ENCODE measurements at regions not wholly inside any gene's neighbourhood (a gene's known extent, or its start where the extent isn't known, plus 50 kb on each side); places are given as distances from the start of the nearest gene placed in this dataset.

- no peak overlapping the region for H3K4me3 ChIP-seq (ENCODE audit: low read depth, low read length)
These were observed 1091.2 kb upstream of the PIK3C3 start for GRCh38 chr18:40863801-40864200.

DNA sequence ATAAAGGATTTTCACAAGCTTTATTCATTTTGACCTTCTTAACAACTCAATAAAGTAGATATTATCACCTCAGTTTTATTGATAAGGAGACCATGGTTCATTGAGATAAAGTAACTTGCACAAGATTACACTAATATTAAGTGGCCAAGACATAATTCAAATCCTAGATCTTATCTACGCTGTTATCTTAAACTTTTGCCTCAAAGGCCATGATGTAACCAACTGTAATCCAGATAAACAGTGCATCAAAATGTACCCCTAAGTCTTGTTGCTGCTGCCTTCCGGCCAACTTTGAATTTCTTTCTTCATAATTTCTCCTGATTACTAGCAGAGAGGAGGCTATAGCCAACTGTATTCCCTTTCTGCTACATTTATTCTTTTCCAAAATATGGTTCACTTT is 1094.8 kb upstream of the PIK3C3 start:
- no peak overlapping the region for H3K4me3 ChIP-seq (ENCODE audit: low read depth, low read length)

GRCh38 chr18:40855661-40856060 is 1099.4 kb upstream of the PIK3C3 start:
- H3K4me3 ChIP-seq (ENCODE audit: low read depth, low read length) = no peak overlapping the region

DNA sequence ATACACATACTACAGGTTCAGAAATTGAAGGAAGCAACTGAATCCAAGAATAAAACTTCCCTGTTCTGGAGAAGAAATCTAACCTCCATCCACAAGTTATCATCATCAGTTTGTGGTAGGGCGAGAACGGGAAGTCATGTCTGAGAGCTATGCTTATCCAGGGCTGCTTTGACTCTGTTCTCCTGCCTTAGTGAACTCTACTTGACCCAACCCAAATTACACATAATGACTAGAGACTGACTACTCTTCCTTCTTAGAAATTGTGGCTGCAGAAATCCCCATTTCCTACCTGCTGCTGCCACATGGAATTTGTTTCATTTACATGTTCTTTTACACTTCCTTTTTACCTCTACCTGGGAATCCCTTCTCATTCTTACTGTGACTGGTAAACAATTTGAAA is 1102.6 kb upstream of the PIK3C3 start:
- no peak overlapping the region for H3K4me3 ChIP-seq (ENCODE audit: low read depth, low read length)

- no peak overlapping the region for H3K4me3 ChIP-seq (ENCODE audit: low read depth, low read length)
These were observed 1104.0 kb upstream of the PIK3C3 start for GRCh38 chr18:40851014-40851429.

DNA sequence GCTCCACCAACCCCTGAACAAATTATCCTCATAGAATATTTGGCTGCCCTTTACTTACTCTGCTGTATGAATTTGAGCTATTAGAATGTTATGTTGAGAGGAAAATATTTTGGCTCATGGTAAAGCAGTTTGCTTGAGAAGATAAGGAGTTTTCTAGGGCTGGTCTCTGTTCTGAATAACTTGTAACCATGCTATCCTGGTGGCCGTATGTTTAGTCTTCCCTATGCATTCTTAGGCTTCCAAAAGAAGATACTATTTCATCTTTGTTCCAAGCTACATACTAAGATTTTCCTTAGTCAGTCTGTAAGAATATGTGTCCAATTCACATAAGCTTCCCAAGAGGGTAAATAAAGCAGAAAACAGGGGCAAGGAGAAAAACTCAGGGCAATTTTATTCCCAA is 1105.1 kb upstream of the PIK3C3 start:
- H3K4me3 ChIP-seq (ENCODE audit: low read depth, low read length) = no peak overlapping the region

DNA sequence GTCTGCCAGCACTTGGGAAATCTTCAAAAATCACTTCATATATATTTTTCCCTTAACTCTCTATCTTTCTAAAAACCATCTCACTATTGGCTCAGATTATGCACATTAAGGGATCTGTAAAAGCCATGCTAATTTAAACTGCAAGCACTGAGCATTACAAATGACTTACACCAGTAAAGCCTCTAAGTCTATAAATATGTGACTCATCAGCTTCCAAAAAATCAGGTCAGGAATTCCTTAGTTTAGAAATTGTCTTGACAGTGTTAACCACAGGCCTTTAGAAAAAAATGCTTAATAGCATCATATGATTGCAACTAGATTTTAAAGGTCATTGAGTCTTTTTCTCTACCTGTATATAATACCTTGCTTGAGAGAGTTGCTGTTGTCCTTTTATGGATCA is 1113.6 kb upstream of the PIK3C3 start:
- H3K4me3 ChIP-seq (ENCODE audit: low read depth, low read length) = no peak overlapping the region

GRCh38 chr18:40841063-40841462 is 1114.0 kb upstream of the PIK3C3 start:
- H3K4me3 ChIP-seq (ENCODE audit: low read depth, low read length) = no peak overlapping the region

DNA sequence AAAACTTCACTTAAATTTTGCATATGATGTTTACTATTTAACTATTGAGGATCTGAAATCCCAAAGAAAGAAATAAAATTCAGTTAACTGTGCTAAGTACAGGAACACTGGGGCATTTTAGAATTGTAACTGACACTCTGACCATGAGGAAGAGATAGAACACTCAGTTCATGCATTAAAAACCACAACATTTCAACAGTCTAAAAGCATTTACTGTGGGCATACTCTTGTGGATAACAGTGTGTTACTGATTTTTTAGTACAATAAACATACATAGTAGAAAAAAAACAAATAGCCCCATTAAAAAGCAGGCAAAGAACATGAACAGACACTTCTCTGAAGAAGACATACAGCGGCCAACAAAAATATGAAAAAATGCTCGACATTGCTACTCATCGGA is 1122.7 kb upstream of the PIK3C3 start:
- H3K4me3 ChIP-seq (ENCODE audit: low read depth, low read length) = no peak overlapping the region

DNA sequence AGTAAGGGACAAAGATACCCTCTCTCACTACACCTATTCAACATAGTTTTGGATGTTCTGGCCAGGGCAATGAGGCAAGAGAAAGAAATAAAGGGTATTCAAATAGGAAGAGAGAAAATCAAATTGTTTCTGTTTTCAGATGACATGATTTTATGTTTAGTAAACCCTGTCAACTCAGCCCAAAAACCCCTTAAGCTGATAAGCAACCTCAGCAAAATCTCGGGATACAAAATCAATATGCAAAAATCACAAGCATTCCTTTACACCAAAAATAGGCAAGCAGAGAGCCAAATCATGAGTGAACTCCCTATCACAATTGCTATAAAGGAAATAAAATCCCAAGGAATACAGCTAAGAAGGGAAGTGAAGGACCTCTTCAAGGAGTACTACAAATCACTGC is 1130.7 kb upstream of the PIK3C3 start:
- H3K4me3 ChIP-seq (ENCODE audit: low read depth, low read length) = no peak overlapping the region

- no peak overlapping the region for H3K4me3 ChIP-seq (ENCODE audit: low read depth, low read length)
These were observed 1133.3 kb upstream of the PIK3C3 start for GRCh38 chr18:40821596-40822243.

DNA sequence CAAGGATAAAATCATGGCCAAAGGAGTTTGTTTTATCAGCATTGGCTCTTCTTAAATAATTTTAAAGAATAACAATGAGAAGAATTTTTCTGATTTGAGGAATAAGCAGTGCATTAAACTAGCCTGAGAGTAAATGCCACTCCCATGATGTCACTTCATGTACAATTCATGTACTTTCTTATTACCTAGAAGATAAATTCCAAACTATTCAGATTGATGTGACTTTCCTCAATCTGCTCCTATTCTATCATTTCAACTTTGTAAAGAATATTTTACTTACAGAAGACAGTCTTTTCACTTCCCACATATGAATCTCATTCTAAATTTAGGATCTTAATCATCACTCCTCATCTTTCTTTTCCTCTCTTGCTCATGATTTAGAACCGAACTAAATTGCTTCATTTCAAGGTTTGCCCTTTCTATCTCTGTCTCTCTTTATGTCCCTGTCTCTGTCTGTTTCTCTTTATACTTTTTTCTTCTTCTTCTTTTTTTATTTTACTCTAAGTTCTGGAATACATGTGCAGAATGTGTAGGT is 1142.0 kb upstream of the PIK3C3 start:
- no peak overlapping the region for H3K4me3 ChIP-seq (ENCODE audit: low read depth, low read length)

GRCh38 chr18:40810372-40810771 is 1144.7 kb upstream of the PIK3C3 start:
- no peak overlapping the region for H3K4me3 ChIP-seq (ENCODE audit: low read depth, low read length)

GRCh38 chr18:40789286-40789685 is 1165.7 kb upstream of the PIK3C3 start:
- H3K4me3 ChIP-seq (ENCODE audit: low read depth, low read length) = no peak overlapping the region

GRCh38 chr18:40782453-40783130 is 1172.4 kb upstream of the PIK3C3 start:
- no peak overlapping the region for H3K4me3 ChIP-seq (ENCODE audit: low read depth, low read length)

DNA sequence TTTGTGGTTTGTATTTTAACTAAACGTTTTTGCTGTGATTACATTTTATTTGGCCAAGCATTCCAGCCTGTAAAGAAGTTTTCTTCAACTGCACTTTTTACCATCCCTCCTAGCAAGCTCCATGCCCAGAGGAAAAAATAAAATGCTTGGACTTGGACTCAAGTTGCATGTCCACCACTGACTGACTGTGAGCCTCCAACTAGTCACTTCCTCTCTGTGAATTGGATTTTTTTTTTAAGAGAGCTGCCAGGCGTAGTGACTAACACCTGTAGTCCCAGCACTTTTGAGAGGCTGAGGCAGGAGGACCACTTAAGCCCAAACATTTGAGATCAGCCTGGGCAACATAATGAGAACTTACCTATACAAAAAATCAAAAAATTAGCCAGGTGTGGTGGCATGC is 1185.2 kb upstream of the PIK3C3 start:
- no peak overlapping the region for H3K4me3 ChIP-seq (ENCODE audit: low read depth, low read length)

GRCh38 chr18:40760251-40760650 is 1194.8 kb upstream of the PIK3C3 start:
- H3K4me3 ChIP-seq (ENCODE audit: low read depth, low read length) = no peak overlapping the region

DNA sequence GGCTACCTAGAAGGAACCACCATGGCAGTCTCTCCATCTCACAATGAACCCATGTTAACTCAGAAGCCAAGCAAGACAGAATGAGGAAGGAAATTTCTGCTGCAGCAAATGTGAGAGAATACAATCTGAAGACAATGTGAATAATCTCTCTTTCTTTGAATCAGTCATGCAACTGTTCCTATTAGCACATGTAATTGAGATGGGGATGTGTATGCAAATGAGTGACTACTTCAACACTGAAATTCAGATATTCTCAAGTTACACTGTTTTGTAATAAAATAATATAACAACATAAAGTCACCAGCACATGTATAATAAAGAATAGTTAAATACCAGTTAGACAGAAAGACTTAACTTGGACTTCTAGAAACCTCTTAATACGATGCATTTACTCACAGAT is 1200.6 kb upstream of the PIK3C3 start:
- no peak overlapping the region for H3K4me3 ChIP-seq (ENCODE audit: low read depth, low read length)

DNA sequence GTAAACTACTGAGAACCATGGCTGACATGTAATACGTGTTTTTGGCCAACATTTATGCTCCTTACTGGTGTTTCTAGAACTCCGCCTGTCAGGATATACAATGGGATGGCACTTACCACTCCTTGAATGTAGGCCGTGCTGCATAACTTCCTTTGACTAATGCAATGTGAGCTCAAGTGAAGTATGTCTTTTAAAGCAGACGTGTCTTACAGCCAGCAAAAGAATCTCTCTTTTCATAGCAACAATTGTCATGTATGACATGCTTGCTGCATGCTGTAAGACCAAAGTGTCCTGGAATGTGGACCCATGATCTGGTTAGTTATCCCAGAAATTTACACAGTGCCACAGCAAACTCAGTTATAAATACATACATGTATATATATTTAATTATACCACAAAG is 1202.7 kb upstream of the PIK3C3 start:
- H3K4me3 ChIP-seq (ENCODE audit: low read depth, low read length) = no peak overlapping the region

DNA sequence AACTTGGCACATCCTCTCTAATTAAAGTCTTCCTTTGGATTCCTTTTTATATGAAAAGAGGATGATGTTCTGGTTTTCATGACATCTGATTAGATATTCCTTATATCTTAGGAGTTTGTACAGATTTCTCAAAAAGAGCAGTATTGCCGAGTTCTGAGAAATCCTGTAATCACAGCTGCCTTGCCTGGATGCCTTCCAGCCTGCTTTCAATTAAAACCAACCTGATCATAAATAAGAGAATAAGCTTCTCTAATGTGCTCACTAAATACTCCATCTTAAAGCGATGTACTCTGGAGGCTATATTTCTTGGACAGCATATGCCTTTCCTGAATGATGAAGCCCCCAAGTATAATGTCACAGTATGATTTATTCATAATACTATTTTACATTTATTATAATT is 1203.8 kb upstream of the PIK3C3 start:
- H3K4me3 ChIP-seq (ENCODE audit: low read depth, low read length) = no peak overlapping the region

DNA sequence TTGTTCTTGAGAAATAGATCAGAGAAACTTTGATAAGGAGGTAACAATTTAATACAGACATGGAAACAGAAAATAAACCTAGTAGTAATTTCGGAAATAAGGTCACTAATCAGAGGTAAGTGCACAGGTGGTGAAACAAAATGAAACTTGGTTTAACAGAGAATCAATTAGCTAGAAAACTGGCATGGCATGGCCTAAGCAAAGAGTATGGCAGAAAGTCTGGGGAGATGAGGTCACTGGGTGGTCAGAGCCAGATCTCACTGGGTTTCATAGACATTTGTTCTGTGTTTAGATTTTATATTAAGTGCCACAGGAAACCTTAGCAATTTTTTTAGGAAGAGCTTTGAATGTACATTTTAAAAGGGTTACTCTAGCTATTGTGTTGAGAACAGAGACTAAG is 1216.0 kb upstream of the PIK3C3 start:
- no peak overlapping the region for H3K4me3 ChIP-seq (ENCODE audit: low read depth, low read length)

GRCh38 chr18:40738321-40738880 is 1216.6 kb upstream of the PIK3C3 start:
- no peak overlapping the region for H3K4me3 ChIP-seq (ENCODE audit: low read depth, low read length)
